Calu3 (cell line): ENCODE measurements at regions not wholly inside any gene's neighbourhood (a gene's known extent, or its start where the extent isn't known, plus 50 kb on each side); places are given as distances from the start of the nearest gene placed in this dataset.

Experiments
- BruUV-seq: library from RNA; stranded (reverse); fragments of 400-500 nt; replicated peaks from 2 replicates; lab custom pipeline; 2021; lab: Mats Ljungman, UMichigan
- CTCF ChIA-PET: fragments of 300-600 bp; sonication (Branson Sonifier 250); formaldehyde crosslinking; loops from one replicate; lab custom pipeline; 2022; ENCODE audit warnings: antibody characterized with exemption; lab: Charles Lee
- DNase-seq: peaks from one replicate; pipeline ENCODE4 v3.0.0; 2022
- H3K27ac Mint-ChIP-seq: one replicate; pipeline ENCODE4 v1.8.0; 2022; ENCODE audit warnings: mixed read lengths; ENCODE audit not compliant: unreplicated experiment
- H3K27me3 Mint-ChIP-seq: one replicate; pipeline ENCODE4 v1.8.0; 2022; ENCODE audit warnings: mixed read lengths; ENCODE audit not compliant: unreplicated experiment
- H3K36me3 Mint-ChIP-seq: one replicate; pipeline ENCODE4 v1.8.0; 2022; ENCODE audit warnings: mild to moderate bottlenecking, moderate library complexity, mixed read lengths; ENCODE audit not compliant: insufficient read depth, unreplicated experiment
- H3K4me1 Mint-ChIP-seq: one replicate; pipeline ENCODE4 v1.8.0; 2022; ENCODE audit warnings: mild to moderate bottlenecking, low read depth, mixed read lengths; ENCODE audit not compliant: unreplicated experiment
- H3K4me3 Mint-ChIP-seq: one replicate; pipeline ENCODE4 v1.8.0; 2022; ENCODE audit warnings: mild to moderate bottlenecking, low read depth, moderate library complexity, mixed read lengths; ENCODE audit not compliant: unreplicated experiment
- H3K9me3 Mint-ChIP-seq: one replicate; pipeline ENCODE4 v1.8.0; 2022; ENCODE audit warnings: low read depth, mixed read lengths; ENCODE audit not compliant: unreplicated experiment
- intact Hi-C: fragments of 100-400 bp; cut with micrococcal nuclease; formaldehyde crosslinking; loops from one replicate; pipeline ENCODE4 v1.10.0; 2022; ENCODE audit not compliant: unreplicated experiment
- TF ChIP-seq, protein P1 (sequence below): fragments of 200-600 bp; IDR thresholded peaks from one replicate; pipeline ENCODE4 v1.8.0; 2022; ENCODE audit warnings: antibody characterized with exemption; ENCODE audit not compliant: unreplicated experiment

DNA sequence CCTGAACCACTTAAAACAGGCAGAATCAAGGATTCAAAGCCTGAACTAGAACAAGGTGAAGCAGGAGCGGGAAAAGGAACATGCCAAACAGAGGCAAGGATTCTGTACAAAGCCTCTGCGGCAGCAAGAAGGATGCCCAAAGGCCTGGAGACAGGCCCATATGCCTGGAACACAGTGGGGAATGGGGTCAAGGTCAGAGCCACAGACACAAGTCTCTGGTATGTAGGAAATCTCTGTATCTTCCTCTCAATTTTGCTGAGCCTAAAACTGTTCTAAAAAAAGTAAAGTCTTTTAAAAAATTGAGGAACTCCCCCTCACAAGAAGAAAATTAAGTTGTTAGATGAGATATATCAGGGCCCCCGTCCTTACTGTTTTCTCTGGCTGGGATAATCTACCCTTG, 175.9 kb upstream of the GHITM start:
- Mint-ChIP-seq H3K9me3 (no peaks in the 10 kb centered on the region), H3K4me1 (no peaks in the 10 kb centered on the region), H3K4me3 (no peak overlapping the region), H3K36me3 (no peaks in the 10 kb centered on the region), H3K27me3 (peaks cover 53% of the 10 kb centered on the region), H3K27ac (no peak overlapping the region)
- DNase-seq = no peak
- intact Hi-C loops = no loop called here
- TF ChIP-seq, protein P1, sequence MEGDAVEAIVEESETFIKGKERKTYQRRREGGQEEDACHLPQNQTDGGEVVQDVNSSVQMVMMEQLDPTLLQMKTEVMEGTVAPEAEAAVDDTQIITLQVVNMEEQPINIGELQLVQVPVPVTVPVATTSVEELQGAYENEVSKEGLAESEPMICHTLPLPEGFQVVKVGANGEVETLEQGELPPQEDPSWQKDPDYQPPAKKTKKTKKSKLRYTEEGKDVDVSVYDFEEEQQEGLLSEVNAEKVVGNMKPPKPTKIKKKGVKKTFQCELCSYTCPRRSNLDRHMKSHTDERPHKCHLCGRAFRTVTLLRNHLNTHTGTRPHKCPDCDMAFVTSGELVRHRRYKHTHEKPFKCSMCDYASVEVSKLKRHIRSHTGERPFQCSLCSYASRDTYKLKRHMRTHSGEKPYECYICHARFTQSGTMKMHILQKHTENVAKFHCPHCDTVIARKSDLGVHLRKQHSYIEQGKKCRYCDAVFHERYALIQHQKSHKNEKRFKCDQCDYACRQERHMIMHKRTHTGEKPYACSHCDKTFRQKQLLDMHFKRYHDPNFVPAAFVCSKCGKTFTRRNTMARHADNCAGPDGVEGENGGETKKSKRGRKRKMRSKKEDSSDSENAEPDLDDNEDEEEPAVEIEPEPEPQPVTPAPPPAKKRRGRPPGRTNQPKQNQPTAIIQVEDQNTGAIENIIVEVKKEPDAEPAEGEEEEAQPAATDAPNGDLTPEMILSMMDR = no peak
- BruUV-seq = no TSS peak
- CTCF ChIA-PET = no interaction called here

DNA sequence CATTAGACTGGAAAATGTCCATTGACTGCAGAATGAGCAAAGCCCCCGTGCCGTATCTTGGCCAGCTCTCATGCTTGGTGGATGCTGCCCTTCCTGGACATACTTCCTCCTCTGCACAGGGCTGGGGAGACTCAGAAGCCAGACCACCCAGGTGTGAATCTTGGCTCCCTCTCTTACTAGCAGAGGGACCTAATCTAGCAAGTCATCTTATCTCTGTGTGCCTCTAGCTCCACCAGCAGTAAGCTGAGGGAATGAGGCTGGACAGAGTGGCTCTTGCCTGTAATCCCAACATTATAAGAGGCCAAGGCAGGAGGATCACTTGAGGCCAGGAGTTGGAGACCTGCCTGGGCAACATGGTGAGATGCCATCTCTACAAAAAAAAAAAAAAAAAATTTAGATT, 173.8 kb upstream of the GHITM start:
- TF ChIP-seq, protein P1 = no peak
- no peak for DNase-seq
- Mint-ChIP-seq H3K9me3 (no peaks in the 10 kb centered on the region), H3K36me3 (no peaks in the 10 kb centered on the region), H3K27ac (no peak overlapping the region), H3K27me3 (peaks cover 49% of the 10 kb centered on the region), H3K4me1 (no peaks in the 10 kb centered on the region), H3K4me3 (no peak overlapping the region)
- BruUV-seq = no TSS peak
- CTCF ChIA-PET = no interaction called here
- intact Hi-C loops = no loop called here

DNA sequence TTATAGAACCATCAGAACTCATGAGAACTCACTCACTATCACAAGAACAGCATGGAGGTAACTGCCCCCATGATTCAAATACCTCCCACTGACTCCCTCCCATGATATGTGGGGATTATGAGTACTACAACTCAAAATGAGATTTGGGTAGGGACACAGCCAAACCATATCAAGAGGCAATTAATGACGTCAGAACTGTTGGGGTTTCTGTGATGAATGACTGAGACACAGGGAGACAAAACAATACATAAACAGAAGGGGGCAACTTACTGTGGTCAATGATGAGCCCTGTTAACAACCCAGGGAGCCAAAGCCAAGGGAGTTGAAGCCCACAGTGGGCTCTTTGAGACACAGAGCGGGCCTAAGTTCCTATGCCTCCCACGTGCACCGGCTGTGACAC, 171.3 kb upstream of the GHITM start:
- BruUV-seq = no TSS peak
- Mint-ChIP-seq H3K4me3 (no peak overlapping the region), H3K9me3 (no peaks in the 10 kb centered on the region), H3K4me1 (no peaks in the 10 kb centered on the region), H3K36me3 (no peaks in the 10 kb centered on the region), H3K27ac (no peak overlapping the region), H3K27me3 (peaks cover 38% of the 10 kb centered on the region)
- no peak for DNase-seq
- intact Hi-C loops = no loop called here
- TF ChIP-seq, protein P1 = no peak
- CTCF ChIA-PET = interaction anchor here (1.0 kb wide), 1 partner anchor 97 kb away, joined by 3 read pairs; no protein-coding TSS in a partner anchor

DNA sequence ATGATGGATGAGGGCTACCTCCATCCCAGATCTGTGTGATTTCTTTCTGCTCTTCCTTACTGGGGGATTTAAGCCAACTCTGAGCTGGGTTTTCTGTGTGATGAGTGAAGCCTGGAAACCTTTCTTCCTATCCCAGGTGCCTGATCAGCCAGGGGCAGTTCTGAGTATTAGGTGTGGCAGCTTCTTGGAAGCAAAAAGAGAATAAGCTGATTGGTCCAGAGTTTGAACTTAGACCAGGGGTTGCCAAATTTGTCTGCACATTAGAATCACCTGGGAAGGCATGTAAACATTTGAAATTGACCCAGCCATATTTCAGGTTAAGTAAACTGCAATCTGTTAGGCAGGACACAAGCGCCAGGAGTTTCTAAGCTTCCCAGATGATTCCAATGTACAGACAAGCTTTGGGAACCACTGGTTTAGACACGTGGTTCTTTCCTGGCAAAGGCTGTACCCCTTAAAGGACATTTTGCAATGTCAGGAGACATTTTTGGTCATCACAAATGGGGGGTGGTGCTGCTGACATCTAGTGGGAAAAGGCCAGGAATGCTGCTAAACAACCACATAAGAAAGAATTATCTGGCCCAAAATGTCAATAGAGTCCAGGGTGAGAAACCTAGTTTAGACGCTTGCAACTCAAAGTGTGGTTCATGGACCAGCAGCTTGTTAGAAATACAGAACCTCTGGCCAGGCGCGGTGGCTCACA, 160.5 kb upstream of the GHITM start:
- Mint-ChIP-seq H3K27me3 (peaks cover 21% of the 10 kb centered on the region), H3K4me3 (no peak overlapping the region), H3K27ac (no peak overlapping the region), H3K4me1 (no peaks in the 10 kb centered on the region), H3K9me3 (no peaks in the 10 kb centered on the region), H3K36me3 (no peaks in the 10 kb centered on the region)
- DNase-seq = no peak
- intact Hi-C loops = no loop called here
- CTCF ChIA-PET = no interaction called here
- BruUV-seq = no TSS peak
- TF ChIP-seq, protein P1 = no peak
